Medulla oblongata (tissue), 1 donor: ENCODE measurements at regions not wholly inside any gene's neighbourhood (a gene's known extent, or its start where the extent isn't known, plus 50 kb on each side); places are given as distances from the start of the nearest gene placed in this dataset.
A peak's percentile ranks its signal among the peaks of the same experiment; 100 is the strongest.

Source experiments
- DNase-seq: peaks from one replicate; pipeline ENCODE4 v3.0.0-alpha.2; 2015; ENCODE audit errors: extremely low spot score

- no peak for DNase-seq
Measured at GRCh38 chr9:1201262-1201661, 151.1 kb downstream of the DMRT2 start.

GRCh38 chr9:1201901-1202300 lies 151.7 kb downstream of the DMRT2 start:
- no peak for DNase-seq

DNA sequence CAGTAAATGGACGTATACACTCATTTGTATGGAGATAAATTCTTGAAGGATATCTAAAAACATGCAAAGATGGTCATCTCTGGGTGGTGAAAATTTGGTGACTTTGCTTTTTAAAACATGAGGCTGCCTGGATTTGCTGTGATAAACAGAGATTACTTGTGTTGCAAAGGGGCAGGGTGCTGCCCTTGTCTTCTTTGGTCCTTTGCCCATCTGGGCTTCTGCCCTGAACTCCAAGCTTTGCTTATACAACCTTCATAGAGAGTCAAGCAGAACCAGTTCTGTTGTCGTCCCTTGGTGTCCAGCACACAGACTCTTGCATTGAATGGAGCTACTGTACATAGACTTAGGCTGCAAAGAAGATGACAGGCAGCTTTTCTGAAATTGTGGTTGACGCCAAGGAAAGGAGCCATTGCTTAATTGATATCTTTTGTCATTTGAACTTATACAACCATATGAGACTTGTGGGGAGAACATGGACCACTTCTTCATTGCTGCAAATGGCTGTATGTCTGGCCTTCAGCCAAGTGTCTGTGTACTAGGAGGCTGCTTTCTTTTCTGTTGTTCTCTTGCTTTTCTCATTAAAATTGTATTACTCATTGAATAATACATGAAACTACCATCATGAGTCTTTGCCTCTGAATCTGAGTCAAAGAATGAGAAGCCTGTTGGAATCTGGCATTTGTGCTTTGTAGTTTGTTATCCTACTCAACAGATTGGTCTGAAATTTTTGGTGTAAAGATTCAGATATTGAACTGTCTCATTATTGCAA lies 152.5 kb downstream of the DMRT2 start:
- no peak for DNase-seq

DNA sequence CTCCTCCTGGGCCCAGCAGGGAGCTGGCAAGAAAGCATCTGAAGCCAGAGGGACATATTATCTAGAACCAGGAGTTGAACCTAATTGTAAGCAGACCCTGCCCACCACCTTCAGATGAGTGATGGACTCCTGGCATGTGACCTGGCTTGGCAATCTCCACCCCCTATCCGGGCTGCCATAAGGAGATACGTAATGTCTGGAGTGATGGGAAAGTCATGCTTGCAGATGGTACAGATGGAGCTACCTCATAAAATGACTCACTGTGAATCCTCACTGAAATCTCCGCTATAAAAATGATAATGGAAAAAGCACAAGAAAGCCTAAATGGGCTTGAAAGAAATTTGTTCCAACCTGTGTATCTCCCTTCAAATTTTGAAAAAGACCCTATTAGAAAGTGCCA lies 157.5 kb downstream of the DMRT2 start:
- no peak for DNase-seq

GRCh38 chr9:1208157-1208556 lies 158.0 kb downstream of the DMRT2 start:
- DNase-seq: no peak

- DNase-seq: no peak
Measured at GRCh38 chr9:1210954-1211353, 160.8 kb downstream of the DMRT2 start.

GRCh38 chr9:1216532-1216931 lies 166.4 kb downstream of the DMRT2 start:
- no peak for DNase-seq

GRCh38 chr9:1217076-1217475 lies 166.9 kb downstream of the DMRT2 start:
- DNase-seq: no peak

- no peak for DNase-seq
Measured at GRCh38 chr9:1219284-1219683, 169.1 kb downstream of the DMRT2 start.

GRCh38 chr9:1221298-1221697 lies 171.1 kb downstream of the DMRT2 start:
- DNase-seq: no peak

DNA sequence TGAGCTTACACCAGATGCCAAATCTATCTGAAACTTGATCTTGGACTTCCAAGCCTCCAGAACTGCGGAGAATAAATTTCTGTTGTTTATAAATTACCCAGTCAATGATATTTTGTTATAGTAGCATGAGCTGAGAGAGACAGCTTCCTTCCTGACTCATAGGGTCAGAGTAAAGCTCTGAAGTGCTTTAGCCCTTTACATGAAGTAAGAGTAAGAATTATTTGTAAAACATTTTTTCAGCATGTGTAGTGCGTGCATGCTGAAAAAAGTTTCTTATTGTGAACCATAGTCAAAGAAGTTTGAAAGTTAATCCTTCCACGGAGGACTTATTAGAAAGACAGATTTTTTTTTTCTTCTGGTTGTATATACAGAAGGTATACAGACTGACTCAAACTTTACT lies 172.4 kb downstream of the DMRT2 start:
- no peak for DNase-seq

DNA sequence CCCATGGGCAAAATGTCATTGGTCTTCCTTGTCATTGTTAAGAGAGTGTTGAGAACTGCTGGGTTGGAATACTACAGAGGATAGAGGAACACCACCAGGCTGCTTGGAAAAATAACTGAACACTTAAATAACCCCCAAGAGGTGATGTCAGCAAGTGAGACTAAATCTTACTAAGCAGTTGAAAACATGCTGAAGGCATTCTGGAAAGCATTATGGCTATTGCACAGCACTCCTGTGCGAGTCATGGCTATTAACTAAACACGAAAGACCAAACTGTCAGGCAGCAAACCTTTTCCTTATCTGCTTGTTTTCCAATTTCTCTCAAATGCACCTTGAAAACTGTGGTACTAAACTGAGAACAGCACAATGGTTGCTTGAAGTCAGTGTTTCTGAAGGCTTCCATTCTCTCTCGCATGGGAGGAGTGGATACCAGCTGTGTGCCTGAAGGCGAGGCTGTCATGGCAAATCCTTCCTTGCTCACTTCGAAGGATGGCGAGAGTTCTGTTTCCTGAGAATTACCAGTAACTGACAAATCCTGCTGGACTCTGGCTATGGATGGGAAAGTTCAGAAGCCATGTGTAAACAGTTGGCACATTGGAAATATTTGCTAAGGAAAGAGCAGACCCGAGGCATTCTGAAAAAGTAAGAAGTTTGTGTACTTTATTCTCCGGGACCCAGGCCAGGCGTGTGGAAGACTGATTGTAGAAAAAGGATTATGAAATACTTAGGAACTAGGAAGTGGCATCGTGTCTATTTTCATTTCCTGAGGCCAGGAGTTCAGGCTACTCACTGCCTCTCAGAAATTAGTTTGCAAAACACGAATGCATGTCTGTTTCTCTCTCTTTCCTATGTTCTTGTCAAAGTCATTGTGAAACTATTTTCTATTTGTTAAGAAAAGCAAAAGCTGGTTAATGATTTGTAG lies 182.1 kb downstream of the DMRT2 start:
- DNase-seq: peak; percentile 10

DNA sequence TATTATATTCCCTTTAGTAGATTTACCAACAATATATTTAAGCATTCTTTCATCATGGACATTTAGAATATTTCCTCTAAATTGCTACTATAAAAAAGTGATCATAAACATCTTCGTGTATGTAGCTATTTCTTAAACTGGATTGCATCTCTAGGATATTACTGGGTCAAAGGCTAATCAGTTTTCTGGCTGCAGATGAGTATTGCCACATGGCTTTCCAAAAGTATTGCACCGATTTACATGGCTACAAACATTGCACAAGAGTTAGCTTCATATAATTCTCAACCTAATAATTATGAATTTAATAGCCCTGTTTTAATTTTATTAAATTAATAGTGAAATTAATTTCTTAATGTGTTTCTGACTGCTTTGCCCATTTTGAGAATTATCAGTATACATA lies 183.4 kb downstream of the DMRT2 start:
- DNase-seq: no peak

- no peak for DNase-seq
Measured at GRCh38 chr9:1235650-1236049, 185.5 kb downstream of the DMRT2 start.

GRCh38 chr9:1236061-1236460 lies 185.9 kb downstream of the DMRT2 start:
- no peak for DNase-seq

- DNase-seq: no peak
Measured at GRCh38 chr9:1238407-1238806, 188.2 kb downstream of the DMRT2 start.

GRCh38 chr9:1248743-1249142 lies 198.6 kb downstream of the DMRT2 start:
- no peak for DNase-seq

GRCh38 chr9:1253064-1253979 lies 203.2 kb downstream of the DMRT2 start:
- DNase-seq: no peak

DNA sequence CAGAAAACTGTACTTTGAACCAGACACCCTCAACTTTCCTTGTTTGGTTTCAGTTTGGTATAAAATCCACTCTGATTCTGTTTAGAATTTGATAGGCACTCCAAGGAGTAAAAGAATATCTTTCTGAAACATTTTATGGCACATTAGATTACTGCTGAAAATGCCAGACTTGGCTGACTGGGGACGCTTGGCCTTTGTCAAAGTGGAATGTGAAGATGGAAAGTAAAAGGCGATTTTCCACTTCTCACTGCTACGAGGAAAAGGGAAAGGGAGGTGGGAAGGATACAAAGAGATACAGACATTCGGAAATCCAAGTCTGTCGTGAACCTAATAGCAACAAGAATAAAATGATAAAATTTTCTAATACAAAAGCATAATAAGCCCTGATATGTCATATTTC lies 203.9 kb downstream of the DMRT2 start:
- DNase-seq: no peak

DNA sequence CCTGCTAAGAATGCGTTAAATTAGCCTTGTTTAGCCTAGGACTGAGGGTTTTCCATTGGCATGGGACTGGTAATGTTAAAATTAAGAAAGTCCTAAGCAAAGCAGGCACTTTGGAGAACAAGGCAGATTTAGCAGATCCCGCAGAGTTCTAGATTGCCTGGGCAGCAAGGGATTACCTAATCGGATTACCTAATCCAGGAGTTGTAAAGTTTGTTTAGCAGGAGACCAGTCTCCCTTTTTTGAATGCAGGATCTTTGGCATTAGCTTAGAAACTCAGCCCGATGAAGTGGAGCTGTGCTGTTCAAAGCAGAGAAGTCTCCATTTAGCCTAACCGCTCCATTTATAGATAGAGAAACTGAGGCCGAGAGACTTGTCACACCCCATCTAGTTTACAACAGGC lies 206.0 kb downstream of the DMRT2 start:
- DNase-seq: no peak

DNA sequence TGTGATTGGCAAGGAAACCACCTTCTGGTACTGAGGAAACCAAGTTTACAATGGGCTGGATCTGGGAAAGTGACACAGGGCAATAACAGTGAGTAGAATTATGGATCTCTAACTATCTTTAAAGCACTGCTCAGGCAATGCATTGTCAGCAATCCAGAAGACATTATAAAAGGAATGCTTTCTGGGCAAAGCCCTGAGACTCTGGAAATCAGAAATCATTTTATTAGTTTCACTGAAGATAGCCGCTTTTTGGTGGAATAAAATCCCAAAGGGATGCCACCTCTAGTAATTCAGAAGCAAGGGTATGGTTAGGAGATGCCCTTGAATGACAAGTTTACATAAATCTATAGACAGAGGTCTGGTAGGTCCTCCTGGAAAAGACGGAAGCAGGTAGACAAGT lies 211.1 kb downstream of the DMRT2 start:
- no peak for DNase-seq
